ENCODE measurements at regions not wholly inside any gene's neighbourhood (a gene's known extent, or its start where the extent isn't known, plus 50 kb on each side); places are given as distances from the start of the nearest gene placed in this dataset.

- Mint-ChIP-seq H3K4me1 (no peaks in the 10 kb centered on the region), H3K27me3 (peaks cover 2 to 25% (median 5%) of the 10 kb centered on the region in 5 donors), H3K4me3 (no peak overlapping the region), H3K27ac (no peak overlapping the region), H3K36me3 (peaks cover 0 to 5% (median 0%) of the 10 kb centered on the region in 3 donors), H3K9me3 (peaks cover 0 to 14% (median 7%) of the 10 kb centered on the region in 9 donors)
- DNase-seq (no peak), ATAC-seq (no peak)
- POLR2A ChIA-PET, result no interaction called here
These were observed 161.3 kb upstream of the PHACTR1 start for GRCh38 chr6:12555267-12555666.

- no peak for DNase-seq
- no peak overlapping the region for H3K27ac Mint-ChIP-seq
These were observed 160.8 kb upstream of the PHACTR1 start for GRCh38 chr6:12555781-12556180.

GRCh38 chr6:12557765-12558164 is 158.8 kb upstream of the PHACTR1 start:
- no peak for ATAC-seq
- no peak for DNase-seq
- H3K4me1 Mint-ChIP-seq, result no peaks in the 10 kb centered on the region
- POLR2A ChIA-PET, result interaction anchor here (0.6 kb wide), 1 partner anchor 62 kb away, joined by 3 read pairs; no protein-coding TSS in a partner anchor
- no peak overlapping the region for H3K4me3 Mint-ChIP-seq
- H3K27ac Mint-ChIP-seq, result no peak overlapping the region
- peaks cover 0 to 19% (median 0%) of the 10 kb centered on the region in 3 donors for H3K36me3 Mint-ChIP-seq
- H3K9me3 Mint-ChIP-seq, result peaks cover 0 to 34% (median 23%) of the 10 kb centered on the region in 9 donors
- H3K27me3 Mint-ChIP-seq, result peaks cover 3 to 46% (median 11%) of the 10 kb centered on the region in 5 donors

More at GRCh38 chr6:12555781-12556180, 160.8 kb upstream of the PHACTR1 start:
- Mint-ChIP-seq H3K4me1 (no peaks in the 10 kb centered on the region), H3K36me3 (peaks cover 0 to 5% (median 0%) of the 10 kb centered on the region in 3 donors), H3K27me3 (peaks cover 4 to 30% (median 8%) of the 10 kb centered on the region in 5 donors), H3K9me3 (peaks cover 0 to 19% (median 11%) of the 10 kb centered on the region in 9 donors), H3K4me3 (no peak overlapping the region)
- ATAC-seq, result no peak
- POLR2A ChIA-PET, result no interaction called here

- no peak for ATAC-seq
- no peak overlapping the region for H3K27ac Mint-ChIP-seq
- H3K9me3 Mint-ChIP-seq, result peaks cover 0 to 37% (median 21%) of the 10 kb centered on the region in 9 donors
- POLR2A ChIA-PET, result no interaction called here
- H3K4me3 Mint-ChIP-seq, result no peak overlapping the region
- H3K4me1 Mint-ChIP-seq, result no peaks in the 10 kb centered on the region
- peaks cover 3 to 53% (median 11%) of the 10 kb centered on the region in 5 donors for H3K27me3 Mint-ChIP-seq
- no peak for DNase-seq
- peaks cover 0 to 20% (median 0%) of the 10 kb centered on the region in 3 donors for H3K36me3 Mint-ChIP-seq
These were observed 156.3 kb upstream of the PHACTR1 start for GRCh38 chr6:12560315-12560714.

- H3K4me1 Mint-ChIP-seq, result no peaks in the 10 kb centered on the region
- POLR2A ChIA-PET, result no interaction called here
- H3K4me3 Mint-ChIP-seq, result no peak overlapping the region
- peaks cover 0 to 19% (median 5%) of the 10 kb centered on the region in 9 donors for H3K9me3 Mint-ChIP-seq
- peaks cover 0 to 12% (median 0%) of the 10 kb centered on the region in 3 donors for H3K36me3 Mint-ChIP-seq
- ATAC-seq, result no peak
- no peak overlapping the region for H3K27ac Mint-ChIP-seq
- peaks cover 3 to 14% (median 5%) of the 10 kb centered on the region in 5 donors for H3K27me3 Mint-ChIP-seq
- DNase-seq, result no peak
These were observed 149.9 kb upstream of the PHACTR1 start for GRCh38 chr6:12566618-12567123.

DNA sequence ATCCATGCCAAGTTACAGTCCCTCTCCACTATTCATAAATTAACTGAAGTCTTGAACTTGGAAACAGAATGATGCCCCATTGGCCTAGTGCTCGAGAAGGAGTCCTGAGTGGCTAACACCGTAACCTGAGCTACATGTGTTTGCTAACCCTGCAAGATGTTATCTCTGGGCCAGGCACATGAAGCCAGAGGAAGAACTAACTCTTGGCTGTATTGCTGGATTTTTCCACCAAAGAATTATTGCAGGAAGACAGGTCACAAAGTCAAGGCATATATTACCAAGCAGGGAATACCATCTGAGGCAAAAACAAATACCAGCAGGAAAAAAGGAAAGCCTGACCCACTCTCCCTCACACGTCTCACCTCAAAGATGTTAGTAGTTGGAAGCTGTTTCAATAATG is 148.9 kb upstream of the PHACTR1 start:
- Mint-ChIP-seq H3K36me3 (peaks cover 0 to 7% (median 0%) of the 10 kb centered on the region in 3 donors), H3K27me3 (peaks cover under 1 to 8% (median 3%) of the 10 kb centered on the region in 5 donors), H3K4me3 (no peak overlapping the region), H3K9me3 (peaks cover 0 to 14% (median under 1%) of the 10 kb centered on the region in 9 donors), H3K27ac (no peak overlapping the region), H3K4me1 (no peaks in the 10 kb centered on the region)
- ATAC-seq (no peak), DNase-seq (no peak)
- POLR2A ChIA-PET, result no interaction called here

DNA sequence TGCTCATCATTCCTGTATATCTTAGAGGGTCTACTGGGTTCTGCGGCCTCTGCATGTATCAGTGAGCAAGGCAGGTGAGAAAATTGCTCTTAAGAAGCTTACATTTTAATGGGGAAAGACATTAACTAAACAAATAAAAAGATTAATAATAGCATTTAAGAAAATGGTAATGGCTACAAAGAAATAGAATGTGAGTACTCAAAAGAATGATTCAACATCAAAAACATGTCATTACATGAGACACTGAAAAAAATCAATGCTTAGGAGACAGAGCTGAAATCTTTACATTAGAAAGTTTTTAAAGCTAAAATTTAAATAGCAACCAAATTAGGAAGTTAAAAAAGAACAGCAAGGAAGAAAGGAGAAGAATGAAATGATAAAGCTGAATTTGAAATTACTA is 146.9 kb upstream of the PHACTR1 start:
- Mint-ChIP-seq H3K4me1 (no peaks in the 10 kb centered on the region), H3K4me3 (no peak overlapping the region), H3K9me3 (peaks cover 0 to 10% (median 0%) of the 10 kb centered on the region in 9 donors), H3K36me3 (peaks cover 0 to 5% (median 0%) of the 10 kb centered on the region in 3 donors), H3K27ac (no peak overlapping the region), H3K27me3 (peaks cover 0 to 4% (median 2%) of the 10 kb centered on the region in 5 donors)
- POLR2A ChIA-PET, result no interaction called here
- DNase-seq (no peak), ATAC-seq (no peak)

- Mint-ChIP-seq H3K27me3 (peaks cover 0 to 11% (median 4%) of the 10 kb centered on the region in 5 donors), H3K36me3 (peaks cover 0 to 5% (median 0%) of the 10 kb centered on the region in 3 donors), H3K27ac (no peak overlapping the region), H3K4me1 (no peaks in the 10 kb centered on the region), H3K9me3 (peaks cover 0 to 10% (median 0%) of the 10 kb centered on the region in 9 donors), H3K4me3 (no peak overlapping the region)
- DNase-seq, result no peak
- no peak for ATAC-seq
- POLR2A ChIA-PET, result no interaction called here
These were observed 146.0 kb upstream of the PHACTR1 start for GRCh38 chr6:12570461-12571030.

DNA sequence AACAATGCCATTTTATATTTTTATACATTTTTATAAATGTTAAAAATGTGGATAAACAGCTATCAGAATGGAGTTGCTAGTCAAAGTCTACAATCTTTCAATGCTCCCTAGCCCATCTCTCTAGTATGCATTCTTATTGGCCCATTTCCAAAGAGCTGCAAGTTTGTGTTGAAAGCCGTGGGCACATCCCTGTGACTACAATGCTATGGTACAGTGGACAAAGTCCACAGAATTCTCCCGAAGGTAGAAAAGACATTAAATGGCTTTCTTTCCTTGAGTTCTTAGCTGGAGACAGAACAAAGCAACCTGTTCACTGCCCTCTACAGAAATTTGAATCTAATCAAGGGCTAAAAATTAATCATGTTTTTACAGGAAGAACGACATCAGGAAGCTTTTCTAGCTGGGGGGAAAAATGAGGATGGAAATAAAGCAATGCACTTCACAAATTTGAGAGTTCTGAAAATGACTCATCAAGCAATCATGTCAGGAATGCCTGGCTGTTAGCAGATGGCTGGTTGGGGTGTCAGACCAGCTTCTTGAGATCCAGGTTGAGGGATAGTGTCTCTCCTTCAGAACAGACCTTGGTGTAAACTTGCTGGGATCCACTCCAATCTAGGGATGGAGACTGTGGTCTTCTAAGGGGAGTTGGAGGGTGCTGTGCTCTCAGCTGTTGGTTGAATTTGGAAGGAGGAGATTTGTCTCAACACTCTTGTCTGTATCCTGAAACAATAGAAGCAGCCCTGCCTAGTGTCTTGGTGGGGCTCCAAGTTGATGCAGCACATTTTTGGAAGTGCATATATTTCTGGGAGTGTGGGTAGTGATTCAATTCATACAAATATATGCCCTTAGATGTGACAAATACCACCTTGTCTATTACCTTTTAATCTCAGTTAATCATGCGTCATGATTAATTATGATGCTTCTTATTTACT is 143.4 kb upstream of the PHACTR1 start:
- Mint-ChIP-seq H3K4me1 (no peaks in the 10 kb centered on the region), H3K27ac (no peak overlapping the region), H3K27me3 (peaks cover 0 to 17% (median 1%) of the 10 kb centered on the region in 5 donors), H3K4me3 (no peak overlapping the region), H3K36me3 (no peaks in the 10 kb centered on the region), H3K9me3 (no peaks in the 10 kb centered on the region)
- DNase-seq, result no peak
- ATAC-seq, result no peak
- POLR2A ChIA-PET, result no interaction called here

DNA sequence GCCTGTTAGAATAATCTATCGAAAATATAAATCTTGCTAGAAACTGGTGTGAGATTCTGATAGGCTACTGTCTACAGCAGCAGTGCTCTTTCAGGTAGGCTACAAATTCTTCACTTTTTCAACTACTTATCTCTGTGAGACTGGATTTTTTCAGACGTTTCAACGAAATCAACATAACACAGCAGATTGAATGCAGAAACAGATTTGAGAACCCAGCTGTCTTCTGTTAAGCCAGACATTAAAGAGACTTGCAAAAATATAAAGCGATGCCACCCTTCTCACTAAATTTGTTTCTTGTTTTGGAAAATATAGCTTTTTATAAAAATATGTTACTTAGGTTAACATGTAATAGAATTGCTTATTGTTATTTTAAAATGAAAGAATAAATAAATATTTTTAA is 140.6 kb upstream of the PHACTR1 start:
- H3K27me3 Mint-ChIP-seq, result peaks cover 0 to 17% (median 1%) of the 10 kb centered on the region in 5 donors
- peak overlapping the region in 1 of 10 donors; percentile 34 for H3K27ac Mint-ChIP-seq
- no peak for ATAC-seq

DNA sequence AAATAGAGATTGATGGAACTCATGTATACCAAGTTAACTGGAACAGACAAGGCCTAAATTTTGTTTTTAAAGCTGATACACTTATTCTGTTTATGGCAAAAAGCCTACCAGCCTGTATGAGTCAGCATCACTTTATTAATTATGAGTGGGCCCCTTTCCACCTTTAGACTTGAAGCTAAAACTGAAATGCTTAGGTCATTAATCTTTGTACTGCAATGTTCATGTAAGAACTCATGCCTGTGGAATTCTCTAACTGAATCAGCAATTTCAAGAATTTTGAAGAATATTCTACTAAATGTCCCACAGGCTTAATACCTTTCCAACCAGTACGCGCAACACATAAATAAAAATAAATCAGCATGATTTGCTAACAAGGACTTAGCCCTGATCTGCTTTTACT is 140.2 kb upstream of the PHACTR1 start:
- POLR2A ChIA-PET, result no interaction called here
- no peak for ATAC-seq

More for the DNA sequence above, 140.6 kb upstream of the PHACTR1 start:
- H3K9me3 Mint-ChIP-seq, result no peaks in the 10 kb centered on the region
- H3K36me3 Mint-ChIP-seq, result no peaks in the 10 kb centered on the region
- no peaks in the 10 kb centered on the region for H3K4me1 Mint-ChIP-seq
- no peak for DNase-seq
- H3K4me3 Mint-ChIP-seq, result no peak overlapping the region
- POLR2A ChIA-PET, result no interaction called here

GRCh38 chr6:12577124-12577850 is 139.3 kb upstream of the PHACTR1 start:
- POLR2A ChIA-PET, result no interaction called here
- Mint-ChIP-seq H3K9me3 (no peaks in the 10 kb centered on the region), H3K27me3 (peaks cover 0 to 21% (median 1%) of the 10 kb centered on the region in 5 donors), H3K27ac (no peak overlapping the region), H3K4me1 (no peaks in the 10 kb centered on the region), H3K4me3 (no peak overlapping the region), H3K36me3 (no peaks in the 10 kb centered on the region)
- ATAC-seq (no peak), DNase-seq (no peak)

More for the DNA sequence above, 140.2 kb upstream of the PHACTR1 start:
- no peak overlapping the region for H3K4me3 Mint-ChIP-seq
- no peak overlapping the region for H3K27ac Mint-ChIP-seq
- no peaks in the 10 kb centered on the region for H3K9me3 Mint-ChIP-seq
- no peaks in the 10 kb centered on the region for H3K36me3 Mint-ChIP-seq
- DNase-seq, result no peak
- H3K4me1 Mint-ChIP-seq, result no peaks in the 10 kb centered on the region
- H3K27me3 Mint-ChIP-seq, result peaks cover 0 to 17% (median 1%) of the 10 kb centered on the region in 5 donors
